ENCODE measurements at regions not wholly inside any gene's neighbourhood (a gene's known extent, or its start where the extent isn't known, plus 50 kb on each side); places are given as distances from the start of the nearest gene placed in this dataset.

- no peak overlapping the region for H3K4me2 ChIP-seq (ENCODE audit: extremely low read depth, insufficient read depth, low read length)
These were observed 961.9 kb downstream of the TMEM121 start for GRCh38 chr14:106488291-106488690.

GRCh38 chr14:106489112-106489881 is 962.9 kb downstream of the TMEM121 start:
- Histone ChIP-seq H3K36me3 (ENCODE audit: control insufficient read depth, insufficient read depth, low read length) (no peaks in the 10 kb centered on the region), H3K4me3 (replicated peaks in 1 of 4; ENCODE audit: control extremely low read depth in 1 of 4, insufficient read depth in 1 of 4, low read depth in 3 of 4, low read length in 4 of 4) (no peak overlapping the region), H3K79me2 (ENCODE audit: control insufficient read depth, insufficient read depth, low read length) (no peaks in the 10 kb centered on the region), H3K9ac (ENCODE audit: insufficient read depth, low read length) (no peak overlapping the region), H3K4me2 (ENCODE audit: extremely low read depth, insufficient read depth, low read length) (no peak overlapping the region), H4K20me1 (ENCODE audit: control insufficient read depth, extremely low read depth, insufficient read depth, low read length) (no peaks in the 10 kb centered on the region), H3K4me1 (ENCODE audit: control insufficient read depth, extremely low read depth, insufficient read depth, low read length) (no peaks in the 10 kb centered on the region), H3K27me3 (ENCODE audit: control insufficient read depth, insufficient read depth, low read length) (no peaks in the 10 kb centered on the region), H2AFZ (ENCODE audit: low read length) (no peak overlapping the region), H3K27ac (ENCODE audit: insufficient read depth, low read length) (no peak overlapping the region), H3K9me3 (ENCODE audit: control insufficient read depth, insufficient read depth, low read depth, low read length) (no peaks in the 10 kb centered on the region)
- no peak for TF ChIP-seq EZH2 (IDR thresholded peaks at IDR 0.05; ENCODE audit: low read length, missing control alignments)
- TF ChIP-seq, protein P1, sequence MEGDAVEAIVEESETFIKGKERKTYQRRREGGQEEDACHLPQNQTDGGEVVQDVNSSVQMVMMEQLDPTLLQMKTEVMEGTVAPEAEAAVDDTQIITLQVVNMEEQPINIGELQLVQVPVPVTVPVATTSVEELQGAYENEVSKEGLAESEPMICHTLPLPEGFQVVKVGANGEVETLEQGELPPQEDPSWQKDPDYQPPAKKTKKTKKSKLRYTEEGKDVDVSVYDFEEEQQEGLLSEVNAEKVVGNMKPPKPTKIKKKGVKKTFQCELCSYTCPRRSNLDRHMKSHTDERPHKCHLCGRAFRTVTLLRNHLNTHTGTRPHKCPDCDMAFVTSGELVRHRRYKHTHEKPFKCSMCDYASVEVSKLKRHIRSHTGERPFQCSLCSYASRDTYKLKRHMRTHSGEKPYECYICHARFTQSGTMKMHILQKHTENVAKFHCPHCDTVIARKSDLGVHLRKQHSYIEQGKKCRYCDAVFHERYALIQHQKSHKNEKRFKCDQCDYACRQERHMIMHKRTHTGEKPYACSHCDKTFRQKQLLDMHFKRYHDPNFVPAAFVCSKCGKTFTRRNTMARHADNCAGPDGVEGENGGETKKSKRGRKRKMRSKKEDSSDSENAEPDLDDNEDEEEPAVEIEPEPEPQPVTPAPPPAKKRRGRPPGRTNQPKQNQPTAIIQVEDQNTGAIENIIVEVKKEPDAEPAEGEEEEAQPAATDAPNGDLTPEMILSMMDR (conservative IDR thresholded peaks at IDR 0.05 in 1 of 2, IDR thresholded peaks at IDR 0.05 in 1 of 2; ENCODE audit: low read depth in 1 of 2, low read length in 2 of 2) = no peak
- DNase-seq (ENCODE audit: low read depth in 2 of 2) = no peak

More at GRCh38 chr14:106488291-106488690, 961.9 kb downstream of the TMEM121 start:
- no peaks in the 10 kb centered on the region for H3K9me3 ChIP-seq (ENCODE audit: control insufficient read depth, insufficient read depth, low read depth, low read length)
- H2AFZ ChIP-seq (ENCODE audit: low read length) = no peak overlapping the region
- H3K36me3 ChIP-seq (ENCODE audit: control insufficient read depth, insufficient read depth, low read length) = no peaks in the 10 kb centered on the region
- no peak overlapping the region for H3K27ac ChIP-seq (ENCODE audit: insufficient read depth, low read length)
- no peaks in the 10 kb centered on the region for H4K20me1 ChIP-seq (ENCODE audit: control insufficient read depth, extremely low read depth, insufficient read depth, low read length)
- no peak overlapping the region for H3K9ac ChIP-seq (ENCODE audit: insufficient read depth, low read length)
- H3K27me3 ChIP-seq (ENCODE audit: control insufficient read depth, insufficient read depth, low read length) = no peaks in the 10 kb centered on the region
- DNase-seq (ENCODE audit: low read depth in 2 of 2) = no peak
- H3K79me2 ChIP-seq (ENCODE audit: control insufficient read depth, insufficient read depth, low read length) = no peaks in the 10 kb centered on the region
- H3K4me3 ChIP-seq (replicated peaks in 1 of 4; ENCODE audit: control extremely low read depth in 1 of 4, insufficient read depth in 1 of 4, low read depth in 3 of 4, low read length in 4 of 4) = no peak overlapping the region
- no peak for TF ChIP-seq EZH2 (IDR thresholded peaks at IDR 0.05; ENCODE audit: low read length, missing control alignments)
- TF ChIP-seq, protein P1 (conservative IDR thresholded peaks at IDR 0.05 in 1 of 2, IDR thresholded peaks at IDR 0.05 in 1 of 2; ENCODE audit: low read depth in 1 of 2, low read length in 2 of 2) = no peak
- no peaks in the 10 kb centered on the region for H3K4me1 ChIP-seq (ENCODE audit: control insufficient read depth, extremely low read depth, insufficient read depth, low read length)

GRCh38 chr14:106490442-106490841 is 964.1 kb downstream of the TMEM121 start:
- TF ChIP-seq, protein P1 (conservative IDR thresholded peaks at IDR 0.05 in 1 of 2, IDR thresholded peaks at IDR 0.05 in 1 of 2; ENCODE audit: low read depth in 1 of 2, low read length in 2 of 2) = no peak
- TF ChIP-seq EZH2 (IDR thresholded peaks at IDR 0.05; ENCODE audit: low read length, missing control alignments) = no peak
- no peak overlapping the region for H2AFZ ChIP-seq (ENCODE audit: low read length)
- no peaks in the 10 kb centered on the region for H3K36me3 ChIP-seq (ENCODE audit: control insufficient read depth, insufficient read depth, low read length)

More at GRCh38 chr14:106490442-106490841, 964.1 kb downstream of the TMEM121 start:
- H3K27ac ChIP-seq (ENCODE audit: insufficient read depth, low read length) = no peak overlapping the region
- H3K4me3 ChIP-seq (replicated peaks in 1 of 4; ENCODE audit: control extremely low read depth in 1 of 4, insufficient read depth in 1 of 4, low read depth in 3 of 4, low read length in 4 of 4) = no peak overlapping the region
- H3K4me2 ChIP-seq (ENCODE audit: extremely low read depth, insufficient read depth, low read length) = no peak overlapping the region
- H3K9me3 ChIP-seq (ENCODE audit: control insufficient read depth, insufficient read depth, low read depth, low read length) = no peaks in the 10 kb centered on the region
- no peaks in the 10 kb centered on the region for H4K20me1 ChIP-seq (ENCODE audit: control insufficient read depth, extremely low read depth, insufficient read depth, low read length)
- H3K9ac ChIP-seq (ENCODE audit: insufficient read depth, low read length) = no peak overlapping the region
- DNase-seq (ENCODE audit: low read depth in 2 of 2) = no peak
- H3K4me1 ChIP-seq (ENCODE audit: control insufficient read depth, extremely low read depth, insufficient read depth, low read length) = no peaks in the 10 kb centered on the region
- H3K79me2 ChIP-seq (ENCODE audit: control insufficient read depth, insufficient read depth, low read length) = no peaks in the 10 kb centered on the region
- H3K27me3 ChIP-seq (ENCODE audit: control insufficient read depth, insufficient read depth, low read length) = no peaks in the 10 kb centered on the region
